GM18870 (cell line): ENCODE measurements at regions not wholly inside any gene's neighbourhood (a gene's known extent, or its start where the extent isn't known, plus 50 kb on each side); places are given as distances from the start of the nearest gene placed in this dataset.

Experiments
- ATAC-seq: cut with Tn5 transposase; IDR thresholded peaks from one replicate; pipeline ENCODE4 v1.9.1; 2021; ENCODE audit warnings: moderate library complexity; ENCODE audit not compliant: unreplicated experiment

DNA sequence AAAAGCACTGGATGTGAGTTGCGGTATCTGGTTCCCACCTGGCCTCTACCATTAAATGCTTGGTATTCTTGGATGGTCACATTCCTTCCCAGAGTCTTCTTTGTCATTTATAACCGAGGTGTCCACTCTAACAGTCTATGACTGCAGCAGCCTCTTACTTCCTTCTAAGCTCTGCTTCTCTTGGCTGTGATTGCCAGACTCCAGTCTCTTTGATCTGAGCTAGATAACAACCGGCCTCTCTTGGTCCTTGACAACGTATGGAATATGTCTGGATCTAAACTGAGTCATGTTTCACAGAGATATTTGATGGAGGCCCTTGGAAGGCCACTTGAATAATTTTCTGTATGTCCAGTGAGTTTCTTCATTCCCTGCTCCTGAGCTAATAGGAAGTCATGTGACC, 141.6 kb upstream of the TENM4 start:
- no peak for ATAC-seq

GRCh38 chr11:79579063-79579462, 138.2 kb upstream of the TENM4 start:
- ATAC-seq, result no peak

DNA sequence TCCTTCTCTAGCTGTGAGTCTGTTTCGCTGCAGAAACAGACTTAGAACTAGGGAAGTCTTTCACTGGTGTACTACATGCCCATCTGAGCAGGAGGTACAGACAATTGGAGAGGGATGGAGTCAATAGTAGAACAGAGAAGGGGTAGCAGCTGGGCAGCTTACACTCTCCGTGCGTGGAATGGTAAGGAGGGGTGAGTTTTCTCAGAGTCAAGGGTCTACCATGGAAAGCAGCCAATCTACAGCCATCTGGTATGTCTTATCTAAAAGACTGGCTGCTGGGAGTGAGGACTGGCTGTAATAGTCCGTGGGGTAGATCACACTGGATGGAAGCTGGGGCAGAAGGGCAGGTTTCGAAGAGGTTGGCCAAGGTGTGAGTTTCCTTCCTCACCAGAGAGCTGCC, 137.3 kb upstream of the TENM4 start:
- ATAC-seq, result no peak

DNA sequence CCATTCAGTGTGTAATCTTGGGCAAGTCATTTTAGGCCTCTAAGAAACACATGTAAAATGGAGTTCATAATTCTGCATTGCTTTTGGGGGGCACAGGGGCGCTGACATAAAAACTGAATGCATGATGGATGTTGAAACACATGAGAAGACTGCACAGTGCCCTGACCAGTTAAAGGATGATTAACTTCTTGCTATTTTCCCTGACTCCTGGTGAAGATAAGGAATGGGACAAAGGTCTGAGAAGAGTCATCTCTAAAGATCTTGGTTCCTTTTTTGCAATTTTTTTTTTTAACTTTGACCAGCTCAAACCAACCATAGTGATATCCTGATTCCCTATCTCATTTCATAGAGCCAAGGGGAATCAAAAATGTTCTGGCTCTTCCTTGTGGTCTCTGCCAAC, 134.9 kb upstream of the TENM4 start:
- no peak for ATAC-seq

GRCh38 chr11:79570104-79570503, 129.3 kb upstream of the TENM4 start:
- ATAC-seq, result no peak

DNA sequence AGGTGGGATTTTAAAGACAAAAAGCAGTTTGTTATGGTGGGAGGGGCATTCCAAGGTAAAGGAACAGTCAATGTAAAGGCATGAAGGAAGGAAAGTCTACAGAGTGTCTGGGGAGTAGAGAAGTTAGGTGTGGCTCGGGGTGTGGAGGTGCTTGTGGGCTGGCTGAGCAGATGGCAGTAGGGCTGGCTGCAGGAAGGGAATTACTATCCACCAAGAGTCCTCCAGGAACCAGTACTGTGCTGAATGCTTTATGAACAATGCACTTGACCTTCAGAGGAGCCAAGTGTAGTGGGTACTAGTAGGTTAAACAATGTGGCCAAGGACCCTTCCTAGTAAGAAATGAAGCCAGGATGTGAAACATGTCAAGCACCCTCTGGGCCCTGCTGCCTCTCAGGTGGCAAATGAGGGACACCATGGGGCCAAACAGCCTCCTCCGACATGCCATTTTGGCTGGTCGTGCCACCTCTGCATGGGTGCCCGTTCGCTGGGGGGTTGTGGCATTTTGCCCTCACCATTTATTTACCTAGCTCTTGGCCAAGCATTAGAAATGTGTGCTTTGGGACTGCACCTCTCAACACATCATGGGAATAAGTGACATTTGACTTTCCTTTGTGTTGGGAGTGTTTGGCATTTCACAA, 123.6 kb upstream of the TENM4 start:
- no peak for ATAC-seq

- ATAC-seq, result no peak
These were observed 120.7 kb upstream of the TENM4 start for GRCh38 chr11:79561496-79561895.

GRCh38 chr11:79550809-79551208, 110.0 kb upstream of the TENM4 start:
- ATAC-seq, result no peak

- ATAC-seq, result no peak
These were observed 106.4 kb upstream of the TENM4 start for GRCh38 chr11:79547256-79547655.

- no peak for ATAC-seq
These were observed 105.5 kb upstream of the TENM4 start for GRCh38 chr11:79546351-79546750.

- ATAC-seq, result no peak
These were observed 103.5 kb upstream of the TENM4 start for GRCh38 chr11:79544361-79544760.

DNA sequence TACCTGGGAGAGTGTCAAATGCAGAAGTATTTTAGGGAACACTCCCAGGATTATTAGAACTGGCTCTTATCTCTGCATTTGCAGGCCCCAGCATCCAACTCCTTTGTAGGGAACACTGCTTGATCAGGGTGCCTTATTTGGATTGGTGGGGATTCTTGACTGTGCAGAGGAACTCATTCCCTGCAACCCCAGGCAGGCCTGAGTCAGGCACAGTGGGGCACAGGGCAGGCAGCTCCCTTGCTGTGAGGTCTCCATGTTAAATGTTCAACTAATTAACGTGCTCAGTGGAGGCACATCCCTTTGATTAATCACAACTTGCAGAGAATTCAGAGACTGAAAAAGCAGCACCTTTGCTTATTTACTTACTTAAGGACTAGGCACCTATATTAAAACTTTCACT, 102.3 kb upstream of the TENM4 start:
- no peak for ATAC-seq

DNA sequence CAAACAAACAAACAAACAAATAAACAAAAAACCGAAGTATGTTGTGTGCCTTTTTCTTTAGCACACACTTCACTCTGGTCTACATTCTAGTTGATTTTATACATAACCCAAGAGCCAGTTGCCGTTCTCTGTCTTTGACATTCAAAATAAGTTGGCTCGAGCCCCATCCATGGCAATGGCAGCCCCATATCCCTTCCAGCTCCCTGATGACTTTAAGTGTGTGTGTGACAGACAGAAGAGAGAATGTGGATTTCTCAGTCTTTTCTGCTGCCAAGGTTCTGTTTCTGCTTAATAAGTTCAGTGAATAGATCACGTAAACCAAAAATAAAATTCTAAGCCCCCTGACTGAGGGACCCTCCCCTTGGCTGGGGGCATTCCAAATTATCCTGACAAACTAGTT, 100.6 kb upstream of the TENM4 start:
- ATAC-seq, result no peak

GRCh38 chr11:79538775-79539174, 97.9 kb upstream of the TENM4 start:
- no peak for ATAC-seq

GRCh38 chr11:79536155-79536917, 95.5 kb upstream of the TENM4 start:
- ATAC-seq, result no peak

GRCh38 chr11:79535606-79536005, 94.8 kb upstream of the TENM4 start:
- no peak for ATAC-seq

- no peak for ATAC-seq
These were observed 84.4 kb upstream of the TENM4 start for GRCh38 chr11:79525257-79525656.

DNA sequence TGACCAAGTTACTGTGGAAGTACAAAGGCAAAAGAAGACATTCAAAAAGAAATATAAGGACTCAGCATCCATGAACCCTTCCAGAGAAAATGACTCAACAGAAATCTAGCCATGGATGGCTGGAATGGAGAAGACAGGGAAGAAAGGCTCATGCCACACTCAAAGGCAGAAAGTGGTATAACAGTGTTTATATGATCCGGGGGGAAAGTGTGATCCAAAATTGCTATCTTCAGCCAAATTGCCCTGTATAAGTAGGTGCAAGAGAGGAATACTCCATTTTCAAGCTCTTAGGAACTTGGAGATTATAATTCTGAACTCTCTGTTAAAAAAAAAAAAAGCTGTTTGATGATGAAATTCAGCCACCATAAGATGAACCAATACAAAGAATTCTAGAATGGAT, 81.8 kb upstream of the TENM4 start:
- no peak for ATAC-seq

GRCh38 chr11:79520086-79520485, 79.3 kb upstream of the TENM4 start:
- no peak for ATAC-seq

DNA sequence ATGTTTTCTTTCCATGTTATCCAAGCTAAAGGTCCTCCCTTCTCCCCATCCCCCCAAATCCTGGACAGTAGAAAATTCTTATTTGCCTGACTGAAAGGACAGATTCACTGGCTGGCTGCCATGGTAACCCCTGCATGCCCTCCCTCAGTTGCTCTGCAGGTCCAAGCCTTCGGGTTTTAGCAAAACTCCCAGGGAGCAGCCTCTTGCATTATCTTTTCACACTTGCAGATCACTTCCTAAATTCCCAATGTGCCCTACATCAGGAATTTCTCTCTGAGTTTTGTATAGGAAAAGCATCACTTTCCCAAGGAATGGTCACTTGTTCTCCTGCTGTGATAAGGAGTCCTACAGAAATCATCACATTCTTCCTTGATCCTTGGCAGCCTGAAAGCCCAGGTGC, 75.0 kb upstream of the TENM4 start:
- no peak for ATAC-seq

DNA sequence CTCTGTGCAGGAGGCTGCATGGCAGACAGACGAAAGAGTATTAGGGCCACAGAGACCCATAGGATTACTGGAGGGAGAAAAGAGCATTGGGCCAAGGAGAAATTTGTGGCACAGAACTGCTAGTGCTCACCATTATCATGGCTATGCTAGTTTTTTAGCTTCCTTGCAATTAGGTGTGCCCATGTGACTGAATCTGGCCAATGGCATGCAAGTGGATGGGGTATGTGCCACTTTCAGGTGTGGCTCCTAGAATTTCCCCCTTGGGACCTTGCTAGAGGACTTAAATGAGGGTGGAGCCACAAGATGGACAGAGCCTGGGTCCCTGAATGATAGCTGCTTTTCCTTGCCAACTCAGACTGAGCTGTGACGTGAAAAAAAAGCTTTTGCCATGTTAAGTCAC, 73.9 kb upstream of the TENM4 start:
- ATAC-seq, result no peak

- no peak for ATAC-seq
These were observed 73.5 kb upstream of the TENM4 start for GRCh38 chr11:79514290-79514689.
